ENCODE measurements at regions not wholly inside any gene's neighbourhood (a gene's known extent, or its start where the extent isn't known, plus 50 kb on each side); places are given as distances from the start of the nearest gene placed in this dataset.

GRCh38 chr14:98131406-98131805 lies 1140.6 kb downstream of the BCL11B start:
- H3K27ac ChIP-seq (ENCODE audit: low read depth, low read length), result no peak overlapping the region
- H3K4me3 ChIP-seq (ENCODE audit: low read length in 3 of 3), result no peak overlapping the region
- no peaks in the 10 kb centered on the region for H3K36me3 ChIP-seq (ENCODE audit: control insufficient read depth in 3 of 3, insufficient read depth in 3 of 3, low read length in 3 of 3)
- H3K9me3 ChIP-seq (ENCODE audit: control insufficient read depth in 3 of 3, low read length in 3 of 3), result peaks cover 0 to 1% (median 0%) of the 10 kb centered on the region in 3 donors
- H3K27me3 ChIP-seq (ENCODE audit: control insufficient read depth in 3 of 3, insufficient read depth in 3 of 3, low read length in 3 of 3), result peaks cover 3 to 11% (median 6%) of the 10 kb centered on the region in 3 donors
- H3K4me1 ChIP-seq (ENCODE audit: control insufficient read depth in 3 of 3, insufficient read depth in 3 of 3, low read length in 3 of 3), result no peaks in the 10 kb centered on the region
- H3K9ac ChIP-seq (ENCODE audit: low read depth in 1 of 3, low read length in 3 of 3), result no peak overlapping the region

- no peak overlapping the region for H3K9ac ChIP-seq (ENCODE audit: low read depth in 1 of 3, low read length in 3 of 3)
- no peak overlapping the region for H3K27ac ChIP-seq (ENCODE audit: low read depth, low read length)
- H3K4me3 ChIP-seq (ENCODE audit: low read length in 3 of 3), result no peak overlapping the region
- H3K27me3 ChIP-seq (ENCODE audit: control insufficient read depth in 3 of 3, insufficient read depth in 3 of 3, low read length in 3 of 3), result peaks cover 7 to 17% (median 11%) of the 10 kb centered on the region in 3 donors
- H3K4me1 ChIP-seq (ENCODE audit: control insufficient read depth in 3 of 3, insufficient read depth in 3 of 3, low read length in 3 of 3), result no peaks in the 10 kb centered on the region
- H3K9me3 ChIP-seq (ENCODE audit: control insufficient read depth in 3 of 3, low read length in 3 of 3), result no peaks in the 10 kb centered on the region
- H3K36me3 ChIP-seq (ENCODE audit: control insufficient read depth in 3 of 3, insufficient read depth in 3 of 3, low read length in 3 of 3), result no peaks in the 10 kb centered on the region
Observed at GRCh38 chr14:98133806-98134205, 1138.2 kb downstream of the BCL11B start.

GRCh38 chr14:98136012-98136789 lies 1135.8 kb downstream of the BCL11B start:
- no peaks in the 10 kb centered on the region for H3K4me1 ChIP-seq (ENCODE audit: control insufficient read depth in 3 of 3, insufficient read depth in 3 of 3, low read length in 3 of 3)
- H3K27ac ChIP-seq (ENCODE audit: low read depth, low read length), result no peak overlapping the region
- H3K36me3 ChIP-seq (ENCODE audit: control insufficient read depth in 3 of 3, insufficient read depth in 3 of 3, low read length in 3 of 3), result no peaks in the 10 kb centered on the region
- H3K27me3 ChIP-seq (ENCODE audit: control insufficient read depth in 3 of 3, insufficient read depth in 3 of 3, low read length in 3 of 3), result peaks cover 7 to 17% (median 11%) of the 10 kb centered on the region in 3 donors
- H3K9me3 ChIP-seq (ENCODE audit: control insufficient read depth in 3 of 3, low read length in 3 of 3), result no peaks in the 10 kb centered on the region
- no peak overlapping the region for H3K4me3 ChIP-seq (ENCODE audit: low read length in 3 of 3)
- H3K9ac ChIP-seq (ENCODE audit: low read depth in 1 of 3, low read length in 3 of 3), result no peak overlapping the region

- H3K36me3 ChIP-seq (ENCODE audit: control insufficient read depth in 3 of 3, insufficient read depth in 3 of 3, low read length in 3 of 3), result no peaks in the 10 kb centered on the region
- H3K4me1 ChIP-seq (ENCODE audit: control insufficient read depth in 3 of 3, insufficient read depth in 3 of 3, low read length in 3 of 3), result no peaks in the 10 kb centered on the region
- no peak overlapping the region for H3K27ac ChIP-seq (ENCODE audit: low read depth, low read length)
- no peak overlapping the region for H3K4me3 ChIP-seq (ENCODE audit: low read length in 3 of 3)
- H3K27me3 ChIP-seq (ENCODE audit: control insufficient read depth in 3 of 3, insufficient read depth in 3 of 3, low read length in 3 of 3), result peaks cover 7 to 17% (median 11%) of the 10 kb centered on the region in 3 donors
- H3K9ac ChIP-seq (ENCODE audit: low read depth in 1 of 3, low read length in 3 of 3), result no peak overlapping the region
- H3K9me3 ChIP-seq (ENCODE audit: control insufficient read depth in 3 of 3, low read length in 3 of 3), result no peaks in the 10 kb centered on the region
Observed at GRCh38 chr14:98137131-98138025, 1134.6 kb downstream of the BCL11B start.

GRCh38 chr14:98138666-98139065 lies 1133.3 kb downstream of the BCL11B start:
- Histone ChIP-seq H3K4me1 (ENCODE audit: control insufficient read depth in 3 of 3, insufficient read depth in 3 of 3, low read length in 3 of 3) (no peaks in the 10 kb centered on the region), H3K27ac (ENCODE audit: low read depth, low read length) (no peak overlapping the region), H3K9ac (ENCODE audit: low read depth in 1 of 3, low read length in 3 of 3) (no peak overlapping the region), H3K36me3 (ENCODE audit: control insufficient read depth in 3 of 3, insufficient read depth in 3 of 3, low read length in 3 of 3) (no peaks in the 10 kb centered on the region), H3K9me3 (ENCODE audit: control insufficient read depth in 3 of 3, low read length in 3 of 3) (no peaks in the 10 kb centered on the region), H3K27me3 (ENCODE audit: control insufficient read depth in 3 of 3, insufficient read depth in 3 of 3, low read length in 3 of 3) (peaks cover 7 to 17% (median 11%) of the 10 kb centered on the region in 3 donors), H3K4me3 (ENCODE audit: low read length in 3 of 3) (no peak overlapping the region)

- no peaks in the 10 kb centered on the region for H3K4me1 ChIP-seq (ENCODE audit: control insufficient read depth in 3 of 3, insufficient read depth in 3 of 3, low read length in 3 of 3)
- H3K9me3 ChIP-seq (ENCODE audit: control insufficient read depth in 3 of 3, low read length in 3 of 3), result no peaks in the 10 kb centered on the region
- no peak overlapping the region for H3K27ac ChIP-seq (ENCODE audit: low read depth, low read length)
- no peak overlapping the region for H3K9ac ChIP-seq (ENCODE audit: low read depth in 1 of 3, low read length in 3 of 3)
- H3K36me3 ChIP-seq (ENCODE audit: control insufficient read depth in 3 of 3, insufficient read depth in 3 of 3, low read length in 3 of 3), result no peaks in the 10 kb centered on the region
- H3K4me3 ChIP-seq (ENCODE audit: low read length in 3 of 3), result no peak overlapping the region
- H3K27me3 ChIP-seq (ENCODE audit: control insufficient read depth in 3 of 3, insufficient read depth in 3 of 3, low read length in 3 of 3), result peaks cover 6 to 11% (median 10%) of the 10 kb centered on the region in 3 donors
Observed at GRCh38 chr14:98140862-98141530, 1131.0 kb downstream of the BCL11B start.

- H3K9ac ChIP-seq (ENCODE audit: low read depth in 1 of 3, low read length in 3 of 3), result no peak overlapping the region
- no peaks in the 10 kb centered on the region for H3K36me3 ChIP-seq (ENCODE audit: control insufficient read depth in 3 of 3, insufficient read depth in 3 of 3, low read length in 3 of 3)
- no peaks in the 10 kb centered on the region for H3K9me3 ChIP-seq (ENCODE audit: control insufficient read depth in 3 of 3, low read length in 3 of 3)
- no peak overlapping the region for H3K27ac ChIP-seq (ENCODE audit: low read depth, low read length)
- no peak overlapping the region for H3K4me3 ChIP-seq (ENCODE audit: low read length in 3 of 3)
- no peaks in the 10 kb centered on the region for H3K4me1 ChIP-seq (ENCODE audit: control insufficient read depth in 3 of 3, insufficient read depth in 3 of 3, low read length in 3 of 3)
- H3K27me3 ChIP-seq (ENCODE audit: control insufficient read depth in 3 of 3, insufficient read depth in 3 of 3, low read length in 3 of 3), result peaks cover 0 to 1% (median 0%) of the 10 kb centered on the region in 3 donors
Observed at GRCh38 chr14:98143566-98143965, 1128.4 kb downstream of the BCL11B start.

- H3K9me3 ChIP-seq (ENCODE audit: control insufficient read depth in 3 of 3, low read length in 3 of 3), result no peaks in the 10 kb centered on the region
Observed at GRCh38 chr14:98144964-98145363, 1127.0 kb downstream of the BCL11B start.

GRCh38 chr14:98146416-98146815 lies 1125.6 kb downstream of the BCL11B start:
- H3K9ac ChIP-seq (ENCODE audit: low read depth in 1 of 3, low read length in 3 of 3), result no peak overlapping the region

More at GRCh38 chr14:98144964-98145363, 1127.0 kb downstream of the BCL11B start:
- Histone ChIP-seq H3K27me3 (ENCODE audit: control insufficient read depth in 3 of 3, insufficient read depth in 3 of 3, low read length in 3 of 3) (no peaks in the 10 kb centered on the region), H3K9ac (ENCODE audit: low read depth in 1 of 3, low read length in 3 of 3) (no peak overlapping the region), H3K4me3 (ENCODE audit: low read length in 3 of 3) (no peak overlapping the region), H3K36me3 (ENCODE audit: control insufficient read depth in 3 of 3, insufficient read depth in 3 of 3, low read length in 3 of 3) (no peaks in the 10 kb centered on the region), H3K27ac (ENCODE audit: low read depth, low read length) (no peak overlapping the region), H3K4me1 (ENCODE audit: control insufficient read depth in 3 of 3, insufficient read depth in 3 of 3, low read length in 3 of 3) (no peaks in the 10 kb centered on the region)

More at GRCh38 chr14:98146416-98146815, 1125.6 kb downstream of the BCL11B start:
- H3K27me3 ChIP-seq (ENCODE audit: control insufficient read depth in 3 of 3, insufficient read depth in 3 of 3, low read length in 3 of 3), result no peaks in the 10 kb centered on the region
- no peak overlapping the region for H3K27ac ChIP-seq (ENCODE audit: low read depth, low read length)
- no peaks in the 10 kb centered on the region for H3K36me3 ChIP-seq (ENCODE audit: control insufficient read depth in 3 of 3, insufficient read depth in 3 of 3, low read length in 3 of 3)
- no peak overlapping the region for H3K4me3 ChIP-seq (ENCODE audit: low read length in 3 of 3)
- H3K9me3 ChIP-seq (ENCODE audit: control insufficient read depth in 3 of 3, low read length in 3 of 3), result no peaks in the 10 kb centered on the region
- H3K4me1 ChIP-seq (ENCODE audit: control insufficient read depth in 3 of 3, insufficient read depth in 3 of 3, low read length in 3 of 3), result no peaks in the 10 kb centered on the region

All from skeletal muscle tissue (tissue), 3 donors.